HepG2 (cell line): ENCODE measurements at regions not wholly inside any gene's neighbourhood (a gene's known extent, or its start where the extent isn't known, plus 50 kb on each side); places are given as distances from the start of the nearest gene placed in this dataset.

Experiments
- ATAC-seq: fragments of 200-7000 bp; cut with Tn5 transposase; 3 replicates; pipeline ENCODE4 v1.9.1; 2020; ENCODE audit warnings: mild to moderate bottlenecking, moderate library complexity
- BruUV-seq: library from RNA; stranded (reverse); fragments of 400-500 nt; replicated peaks from 2 replicates; lab custom pipeline; 2021; lab: Mats Ljungman, UMichigan
- CTCF ChIA-PET: fragments of 300-600 bp; formaldehyde crosslinking; extraction: SDS; loops from one replicate; lab custom pipeline; 2021; ENCODE audit warnings: low total read pairs, inconsistent platforms, low intra/inter-chr PET ratio; lab: Yijun Ruan, JAX
- POLR2A ChIA-PET: fragments of 350-600 bp; sonication (Branson Sonifier 250); formaldehyde crosslinking; loops from one replicate; lab custom pipeline; 2020; ENCODE audit warnings: antibody characterized with exemption, inconsistent platforms; lab: Yijun Ruan, JAX
- DNase-seq: peaks from one replicate; pipeline ENCODE4 v3.0.0-alpha.2; 2015; ENCODE audit warnings: low spot score
- FAIRE-seq: peaks from 3 replicates; lab custom pipeline; 2011; peaks lifted over from hg19 to GRCh38; lab: Jason Lieb, UNC
- H2AFZ ChIP-seq: one replicate; pipeline ENCODE4 v1.6.1; 2011; ENCODE audit warnings: low read length, inconsistent platforms
- H3K27ac ChIP-seq: fragments of 300-600 bp; 3 replicates; pipeline ENCODE4 v1.8.0; 2011; ENCODE audit warnings: mixed run types, mild to moderate bottlenecking, mixed read lengths, low read length, inconsistent platforms; ENCODE audit not compliant: insufficient read depth; ENCODE audit errors: extremely low read length
- H3K27me3 ChIP-seq, 2 experiments: fragments of 200-600 bp in 1 of 2; 2 replicates in 1 of 2; 3 replicates in 1 of 2; pipeline versions ENCODE4 v1.6.0 to v1.8.0; 2011; ENCODE audit warnings: low read length in 2 of 2, mild to moderate bottlenecking in 2 of 2, moderate library complexity in 2 of 2, inconsistent platforms in 1 of 2; ENCODE audit not compliant: insufficient read depth in 2 of 2, control insufficient read depth in 1 of 2
- H3K36me3 ChIP-seq, 2 experiments: fragments of 200-600 bp in 1 of 2; replicated peaks in 1 of 2; 2 replicates in 1 of 2; 3 replicates in 1 of 2; pipeline versions ENCODE4 v1.5.1 to v1.8.0; 2011; ENCODE audit warnings: low read length in 2 of 2, inconsistent platforms in 1 of 2; ENCODE audit not compliant: insufficient read depth in 2 of 2, control insufficient read depth in 1 of 2
- H3K4me1 ChIP-seq: 2 replicates; pipeline ENCODE4 v1.5.1; 2012; ENCODE audit warnings: low read length, inconsistent platforms; ENCODE audit not compliant: insufficient read depth
- H3K4me2 ChIP-seq: 2 replicates; pipeline ENCODE4 v1.6.0; 2011; ENCODE audit warnings: low read depth, low read length, inconsistent platforms
- H3K4me3 ChIP-seq, 3 experiments: fragments of 200-600 bp in 1 of 3; sonication (generic), shearing (Covaris generic) in 1 of 3; replicated peaks in 1 of 3; 2 replicates each; pipeline ENCODE4 v1.5.1; 2011 to 2016; ENCODE audit warnings: low read length in 3 of 3, inconsistent platforms in 2 of 3, low read depth in 2 of 3, mild to moderate bottlenecking in 2 of 3, control low read depth in 1 of 3, mixed read lengths in 1 of 3; ENCODE audit not compliant: insufficient read depth in 1 of 3
- H3K79me2 ChIP-seq: one replicate; pipeline ENCODE4 v1.6.1; 2011; ENCODE audit warnings: low read length, inconsistent platforms; ENCODE audit not compliant: insufficient read depth
- H3K9ac ChIP-seq: 2 replicates; pipeline ENCODE4 v1.6.0; 2011; ENCODE audit warnings: mild to moderate bottlenecking, low read depth, low read length, inconsistent platforms; ENCODE audit not compliant: insufficient read depth
- H3K9me3 ChIP-seq: 2 replicates; pipeline ENCODE4 v1.5.1; 2012; ENCODE audit warnings: mild to moderate bottlenecking, low read length
- H4K20me1 ChIP-seq: 2 replicates; pipeline ENCODE4 v1.6.0; 2011; ENCODE audit warnings: inconsistent platforms, mild to moderate bottlenecking, low read length, moderate library complexity; ENCODE audit not compliant: insufficient read depth
- CREB1 ChIP-seq, 2 experiments: fragments of 450-650 bp in 1 of 2; IDR thresholded peaks; 2 replicates each; pipeline ENCODE4 v1.6.1; 2016 to 2017; ENCODE audit warnings: control low read depth in 1 of 2, mild to moderate bottlenecking in 1 of 2, missing compliant biosample characterization in 1 of 2, missing genetic modification characterization in 1 of 2
- FOSL1 ChIP-seq: sonication (generic); formaldehyde crosslinking; IDR thresholded peaks from 2 replicates; pipeline ENCODE4 v1.9.0; 2021; ENCODE audit warnings: missing genetic modification reagents, borderline replicate concordance
- FOXK2 ChIP-seq: fragments of 450-650 bp; IDR thresholded peaks from 2 replicates; pipeline ENCODE4 v1.6.1; 2016
- HNRNPLL ChIP-seq: fragments of 200-400 bp; formaldehyde crosslinking; IDR thresholded peaks from 2 replicates; pipeline ENCODE4 v1.6.1; 2017; ENCODE audit warnings: mild to moderate bottlenecking, low read depth, low read length; ENCODE audit not compliant: poor library complexity, severe bottlenecking
- NFE2L2 ChIP-seq: fragments of 150-350 bp; IDR thresholded peaks from 2 replicates; pipeline ENCODE4 v1.6.1; 2014; ENCODE audit warnings: low read length
- NFYC ChIP-seq: IDR thresholded peaks from 2 replicates; pipeline ENCODE4 v1.6.1; 2016; ENCODE audit warnings: missing genetic modification reagents, missing compliant biosample characterization
- PHF21A ChIP-seq: sonication (generic); formaldehyde crosslinking; IDR thresholded peaks from 2 replicates; pipeline ENCODE4 v1.5.0; 2020; ENCODE audit warnings: mild to moderate bottlenecking, missing genetic modification reagents
- POLR2AphosphoS2 ChIP-seq: IDR thresholded peaks from 2 replicates; pipeline ENCODE4 v1.6.1; 2011; ENCODE audit warnings: low read depth, low read length, improper control_type of control experiment
- ZSCAN25 ChIP-seq: sonication (generic); formaldehyde crosslinking; IDR thresholded peaks from 2 replicates; pipeline ENCODE4 v1.8.0; 2022; ENCODE audit warnings: mild to moderate bottlenecking, missing genetic modification reagents
- WGBS: methylation state at CpG from one replicate; pipeline ENCODE4 v1.1.6; 2017; ENCODE audit warnings: low lambda C conversion rate; 5-methylcytosine and 5-hydroxymethylcytosine counted together
- in situ Hi-C: cut with HindIII; loops from 2 replicates; pipeline ENCODE4 v1.10.0; 2017; ENCODE audit warnings: low pct_unique_long_range_greater_than_20kb; ENCODE audit not compliant: extremely low pct_ligation_motif_present
- intact Hi-C: fragments of 100-400 bp; cut with micrococcal nuclease; formaldehyde crosslinking; loops from one replicate; pipeline ENCODE4 v1.10.0; 2022; ENCODE audit not compliant: unreplicated experiment
- TF ChIP-seq, protein P1 (sequence below): IDR thresholded peaks from 2 replicates; pipeline ENCODE4 v1.6.1; 2016; ENCODE audit warnings: control low read depth
- TF ChIP-seq, protein P2 (sequence below): sonication (generic); formaldehyde crosslinking; IDR thresholded peaks from 2 replicates; pipeline ENCODE4 v1.8.0; 2022; ENCODE audit warnings: missing genetic modification reagents, mild to moderate bottlenecking, moderate library complexity, borderline replicate concordance

DNA sequence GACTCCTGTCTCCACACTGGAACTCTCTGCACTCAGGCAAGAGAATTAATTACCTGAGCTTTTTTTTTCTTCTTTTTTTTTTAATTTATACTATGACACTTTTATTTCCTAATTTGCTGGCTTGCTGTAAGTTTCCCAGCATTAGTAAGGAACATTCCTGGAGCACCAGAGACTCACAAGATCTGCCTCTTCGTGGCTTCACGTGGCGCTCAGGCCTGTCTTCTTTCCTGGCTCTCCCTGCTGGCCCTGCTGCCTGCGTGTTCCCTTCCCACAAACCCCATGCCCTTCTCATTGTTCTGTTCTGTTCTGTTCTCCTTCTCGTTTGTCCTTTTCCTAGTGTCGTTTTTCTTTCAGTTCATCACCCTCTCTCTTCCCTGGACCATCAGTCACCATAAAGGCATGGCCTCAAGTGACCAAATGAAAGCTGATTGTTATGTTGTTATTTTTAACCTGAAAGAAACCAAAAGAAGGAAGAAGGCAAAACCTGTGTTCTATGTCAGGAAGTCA lies 591.6 kb upstream of the PFKP start:
- TF ChIP-seq PHF21A (CRISPR knock-in tag) = no peak
- no peak for TF ChIP-seq HNRNPLL
- TF ChIP-seq FOSL1 (CRISPR knock-in tag) = no peak
- TF ChIP-seq NFYC (CRISPR knock-in tag) = no peak
- TF ChIP-seq FOXK2 = no peak
- TF ChIP-seq ZSCAN25 (CRISPR knock-in tag) = no peak
- TF ChIP-seq, protein P1, sequence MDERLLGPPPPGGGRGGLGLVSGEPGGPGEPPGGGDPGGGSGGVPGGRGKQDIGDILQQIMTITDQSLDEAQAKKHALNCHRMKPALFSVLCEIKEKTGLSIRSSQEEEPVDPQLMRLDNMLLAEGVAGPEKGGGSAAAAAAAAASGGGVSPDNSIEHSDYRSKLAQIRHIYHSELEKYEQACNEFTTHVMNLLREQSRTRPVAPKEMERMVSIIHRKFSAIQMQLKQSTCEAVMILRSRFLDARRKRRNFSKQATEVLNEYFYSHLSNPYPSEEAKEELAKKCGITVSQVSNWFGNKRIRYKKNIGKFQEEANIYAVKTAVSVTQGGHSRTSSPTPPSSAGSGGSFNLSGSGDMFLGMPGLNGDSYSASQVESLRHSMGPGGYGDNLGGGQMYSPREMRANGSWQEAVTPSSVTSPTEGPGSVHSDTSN (CRISPR knock-in tag) = no peak
- no peak for TF ChIP-seq CREB1 (IDR thresholded peaks at IDR 0.05)
- TF ChIP-seq CREB1 (CRISPR knock-in tag; IDR thresholded peaks at IDR 0.05) = no peak
- TF ChIP-seq NFE2L2 = no peak
- no peak for TF ChIP-seq POLR2AphosphoS2
- TF ChIP-seq, protein P2, sequence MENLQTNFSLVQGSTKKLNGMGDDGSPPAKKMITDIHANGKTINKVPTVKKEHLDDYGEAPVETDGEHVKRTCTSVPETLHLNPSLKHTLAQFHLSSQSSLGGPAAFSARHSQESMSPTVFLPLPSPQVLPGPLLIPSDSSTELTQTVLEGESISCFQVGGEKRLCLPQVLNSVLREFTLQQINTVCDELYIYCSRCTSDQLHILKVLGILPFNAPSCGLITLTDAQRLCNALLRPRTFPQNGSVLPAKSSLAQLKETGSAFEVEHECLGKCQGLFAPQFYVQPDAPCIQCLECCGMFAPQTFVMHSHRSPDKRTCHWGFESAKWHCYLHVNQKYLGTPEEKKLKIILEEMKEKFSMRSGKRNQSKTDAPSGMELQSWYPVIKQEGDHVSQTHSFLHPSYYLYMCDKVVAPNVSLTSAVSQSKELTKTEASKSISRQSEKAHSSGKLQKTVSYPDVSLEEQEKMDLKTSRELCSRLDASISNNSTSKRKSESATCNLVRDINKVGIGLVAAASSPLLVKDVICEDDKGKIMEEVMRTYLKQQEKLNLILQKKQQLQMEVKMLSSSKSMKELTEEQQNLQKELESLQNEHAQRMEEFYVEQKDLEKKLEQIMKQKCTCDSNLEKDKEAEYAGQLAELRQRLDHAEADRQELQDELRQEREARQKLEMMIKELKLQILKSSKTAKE (CRISPR knock-in tag) = no peak
- DNase-seq (no peak), FAIRE-seq (no peak), ATAC-seq (no peak)
- Histone ChIP-seq H3K27me3 (no peaks in the 10 kb centered on the region), H3K9me3 (no peaks in the 10 kb centered on the region), H3K4me2 (no peak overlapping the region), H4K20me1 (no peaks in the 10 kb centered on the region), H3K79me2 (no peaks in the 10 kb centered on the region), H3K36me3 (no peaks in the 10 kb centered on the region), H2AFZ (no peak overlapping the region), H3K4me1 (no peaks in the 10 kb centered on the region), H3K9ac (no peak overlapping the region), H3K27ac (no peak overlapping the region), H3K4me3 (no peak overlapping the region)
- whole genome bisulfite sequencing = 13% methylated on average over 6 of the region's 6 CpGs
- POLR2A ChIA-PET = no interaction called here
- in situ Hi-C loops = no loop called here
- BruUV-seq = no TSS peak
- intact Hi-C loops = no loop called here
- CTCF ChIA-PET = no interaction called here
